ENCODE measurements at regions not wholly inside any gene's neighbourhood (a gene's known extent, or its start where the extent isn't known, plus 50 kb on each side); places are given as distances from the start of the nearest gene placed in this dataset.

- intact Hi-C loops (cut with DNase I) = loop anchor here (10.0 kb wide), 1 partner anchor 186 kb away; no protein-coding TSS in a partner anchor
- peaks cover 8 to 10% of the 10 kb centered on the region in 2 donors for H3K4me1 ChIP-seq
- DNase-seq = no peak
- H3K36me3 ChIP-seq = no peaks in the 10 kb centered on the region
- no peaks in the 10 kb centered on the region for H3K9me3 ChIP-seq
- WGBS, 2 donors = 91 to 95% methylated on average over 3 of the region's 3 CpGs
- no peaks in the 10 kb centered on the region for H3K27me3 ChIP-seq
- no peak overlapping the region for H3K4me3 ChIP-seq (replicated peaks in 1 of 3)
- TF ChIP-seq CTCF (IDR thresholded peaks at IDR 0.05) (no peak), POLR2A (IDR thresholded peaks at IDR 0.05) (no peak)
- no peak overlapping the region for H3K27ac ChIP-seq
Measured at GRCh38 chr1:204760757-204761156, 75.2 kb upstream of the LRRN2 start.

GRCh38 chr1:204763773-204764427 is 78.4 kb upstream of the LRRN2 start:
- intact Hi-C loops (cut with DNase I) = loop anchor here (10.0 kb wide), 1 partner anchor 189 kb away; no protein-coding TSS in a partner anchor
- TF ChIP-seq CTCF (IDR thresholded peaks at IDR 0.05) = peak; percentile 54 to 91 (median 72)
- no peak for TF ChIP-seq POLR2A (IDR thresholded peaks at IDR 0.05)
- peak; percentile 90 to 92 for DNase-seq
- WGBS, 2 donors = 22 to 29% methylated on average over 8 to 17 of the region's 18 CpGs
- no peaks in the 10 kb centered on the region for H3K36me3 ChIP-seq
- no peaks in the 10 kb centered on the region for H3K27me3 ChIP-seq
- peaks cover 8 to 10% of the 10 kb centered on the region in 2 donors for H3K4me1 ChIP-seq
- H3K9me3 ChIP-seq = no peaks in the 10 kb centered on the region
- no peak overlapping the region for H3K27ac ChIP-seq
- no peak overlapping the region for H3K4me3 ChIP-seq (replicated peaks in 1 of 3)

- no peak for DNase-seq
- no peak for TF ChIP-seq CTCF (IDR thresholded peaks at IDR 0.05)
- no peak for TF ChIP-seq POLR2A (IDR thresholded peaks at IDR 0.05)
- Histone ChIP-seq H3K4me3 (replicated peaks in 1 of 3) (no peak overlapping the region), H3K27ac (no peak overlapping the region), H3K27me3 (no peaks in the 10 kb centered on the region), H3K4me1 (no peaks in the 10 kb centered on the region), H3K9me3 (no peaks in the 10 kb centered on the region), H3K36me3 (no peaks in the 10 kb centered on the region)
- 75 to 83% methylated on average over 2 of the region's 2 CpGs for WGBS, 2 donors
- intact Hi-C loops (cut with DNase I) = loop anchor here (10.0 kb wide), 1 partner anchor 195 kb away; no protein-coding TSS in a partner anchor
Measured at GRCh38 chr1:204769997-204770396, 84.5 kb upstream of the LRRN2 start.

- Histone ChIP-seq H3K27ac (no peak overlapping the region), H3K36me3 (no peaks in the 10 kb centered on the region), H3K9me3 (no peaks in the 10 kb centered on the region), H3K4me1 (no peaks in the 10 kb centered on the region), H3K4me3 (replicated peaks in 1 of 3) (no peak overlapping the region), H3K27me3 (no peaks in the 10 kb centered on the region)
- WGBS, 2 donors = 90 to 93% methylated on average over 7 of the region's 7 CpGs
- TF ChIP-seq CTCF (IDR thresholded peaks at IDR 0.05) (no peak), POLR2A (IDR thresholded peaks at IDR 0.05) (no peak)
- no peak for DNase-seq
- intact Hi-C loops (cut with DNase I) = no loop called here
Measured at GRCh38 chr1:204771358-204771757, 85.8 kb upstream of the LRRN2 start.

- Histone ChIP-seq H3K27me3 (no peaks in the 10 kb centered on the region), H3K4me3 (replicated peaks in 1 of 3) (no peak overlapping the region), H3K36me3 (no peaks in the 10 kb centered on the region), H3K4me1 (no peaks in the 10 kb centered on the region), H3K27ac (no peak overlapping the region), H3K9me3 (no peaks in the 10 kb centered on the region)
- WGBS, 2 donors = 46 to 60% methylated on average over 1 of the region's 1 CpG
- intact Hi-C loops (cut with DNase I) = no loop called here
- TF ChIP-seq POLR2A (IDR thresholded peaks at IDR 0.05) (no peak), CTCF (IDR thresholded peaks at IDR 0.05) (no peak)
- DNase-seq = no peak
Measured at GRCh38 chr1:204773246-204773645, 87.7 kb upstream of the LRRN2 start.
